ENCODE measurements at regions not wholly inside any gene's neighbourhood (a gene's known extent, or its start where the extent isn't known, plus 50 kb on each side); places are given as distances from the start of the nearest gene placed in this dataset.

DNA sequence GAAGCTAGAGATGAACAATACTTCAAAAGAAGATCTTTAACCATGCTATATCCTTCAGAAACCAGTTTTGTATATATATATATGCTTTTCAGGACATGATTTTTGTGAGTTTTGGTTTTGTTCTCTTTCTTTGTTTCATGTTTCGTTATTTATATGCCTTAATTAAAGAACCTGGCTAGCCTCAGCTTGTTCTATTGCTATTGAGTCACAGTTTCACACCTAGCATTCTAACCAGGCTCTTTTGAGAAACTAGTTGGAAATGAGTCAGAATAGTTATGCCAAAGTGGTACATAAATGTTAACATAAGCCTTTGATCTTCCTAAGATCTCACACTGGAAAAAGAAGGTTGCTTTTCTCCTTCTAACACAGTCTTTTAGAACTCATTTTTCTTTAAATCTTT, 1925.2 kb downstream of the OLFM4 start:
- TF ChIP-seq, protein P1, sequence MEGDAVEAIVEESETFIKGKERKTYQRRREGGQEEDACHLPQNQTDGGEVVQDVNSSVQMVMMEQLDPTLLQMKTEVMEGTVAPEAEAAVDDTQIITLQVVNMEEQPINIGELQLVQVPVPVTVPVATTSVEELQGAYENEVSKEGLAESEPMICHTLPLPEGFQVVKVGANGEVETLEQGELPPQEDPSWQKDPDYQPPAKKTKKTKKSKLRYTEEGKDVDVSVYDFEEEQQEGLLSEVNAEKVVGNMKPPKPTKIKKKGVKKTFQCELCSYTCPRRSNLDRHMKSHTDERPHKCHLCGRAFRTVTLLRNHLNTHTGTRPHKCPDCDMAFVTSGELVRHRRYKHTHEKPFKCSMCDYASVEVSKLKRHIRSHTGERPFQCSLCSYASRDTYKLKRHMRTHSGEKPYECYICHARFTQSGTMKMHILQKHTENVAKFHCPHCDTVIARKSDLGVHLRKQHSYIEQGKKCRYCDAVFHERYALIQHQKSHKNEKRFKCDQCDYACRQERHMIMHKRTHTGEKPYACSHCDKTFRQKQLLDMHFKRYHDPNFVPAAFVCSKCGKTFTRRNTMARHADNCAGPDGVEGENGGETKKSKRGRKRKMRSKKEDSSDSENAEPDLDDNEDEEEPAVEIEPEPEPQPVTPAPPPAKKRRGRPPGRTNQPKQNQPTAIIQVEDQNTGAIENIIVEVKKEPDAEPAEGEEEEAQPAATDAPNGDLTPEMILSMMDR (IDR thresholded peaks at IDR 0.05 in 8 of 11, conservative IDR thresholded peaks at IDR 0.05 in 3 of 11): no peak
- TF ChIP-seq POLR2A (IDR thresholded peaks at IDR 0.05): no peak

Measured in spleen (tissue), 7 donors.